HG02571 (cell line): ENCODE measurements at regions not wholly inside any gene's neighbourhood (a gene's known extent, or its start where the extent isn't known, plus 50 kb on each side); places are given as distances from the start of the nearest gene placed in this dataset.
"Not testable (repeated sequence)": the region's sequence is repeated elsewhere in the genome, so short reads cannot be mapped to it uniquely, and the experiment has no call there.

Experiments
- ATAC-seq: cut with Tn5 transposase; IDR thresholded peaks from one replicate; pipeline ENCODE4 v1.9.1; 2021; ENCODE audit warnings: mild to moderate bottlenecking, moderate library complexity; ENCODE audit not compliant: unreplicated experiment

- ATAC-seq: not testable (repeated sequence)
Observed at GRCh38 chr2:18266699-18267098, 293.8 kb downstream of the RDH14 start.

- ATAC-seq: no peak
Observed at GRCh38 chr2:18265614-18266586, 294.6 kb downstream of the RDH14 start.

- ATAC-seq: no peak
Observed at GRCh38 chr2:18262601-18263000, 297.9 kb downstream of the RDH14 start.

GRCh38 chr2:18253686-18254197 is 306.7 kb downstream of the RDH14 start:
- no peak for ATAC-seq

GRCh38 chr2:18251486-18251885 is 309.0 kb downstream of the RDH14 start:
- ATAC-seq: no peak

GRCh38 chr2:18247282-18248110 is 313.0 kb downstream of the RDH14 start:
- ATAC-seq: no peak

- no peak for ATAC-seq
Observed at GRCh38 chr2:18245375-18245774, 315.1 kb downstream of the RDH14 start.

GRCh38 chr2:18244845-18245244 is 315.6 kb downstream of the RDH14 start:
- no peak for ATAC-seq

GRCh38 chr2:18243816-18244215 is 316.6 kb downstream of the RDH14 start:
- no peak for ATAC-seq

GRCh38 chr2:18242716-18243115 is 317.7 kb downstream of the RDH14 start:
- ATAC-seq: no peak

GRCh38 chr2:18238209-18238608 is 322.2 kb downstream of the RDH14 start:
- no peak for ATAC-seq

GRCh38 chr2:18237298-18237697 is 323.2 kb downstream of the RDH14 start:
- no peak for ATAC-seq

- ATAC-seq: no peak
Observed at GRCh38 chr2:18232731-18233438, 327.6 kb downstream of the RDH14 start.

- ATAC-seq: no peak
Observed at GRCh38 chr2:18230668-18231067, 329.8 kb downstream of the RDH14 start.

- no peak for ATAC-seq
Observed at GRCh38 chr2:18219676-18220075, 340.8 kb downstream of the RDH14 start.

- no peak for ATAC-seq
Observed at GRCh38 chr2:18218160-18218933, 339.9 kb downstream of the KCNS3 start.

GRCh38 chr2:18214936-18215335 is 336.5 kb downstream of the KCNS3 start:
- ATAC-seq: no peak

- ATAC-seq: no peak
Observed at GRCh38 chr2:18213986-18214385, 335.5 kb downstream of the KCNS3 start.

- no peak for ATAC-seq
Observed at GRCh38 chr2:18209934-18210639, 331.6 kb downstream of the KCNS3 start.
